ENCODE measurements at regions not wholly inside any gene's neighbourhood (a gene's known extent, or its start where the extent isn't known, plus 50 kb on each side); places are given as distances from the start of the nearest gene placed in this dataset.

GRCh38 chr5:60522292-60522905 lies 177.6 kb downstream of the DEPDC1B start:
- WGBS (ENCODE audit: insufficient coverage, insufficient replicate concordance, low lambda C conversion rate, missing lambda C conversion rate), result 2% methylated on average over 4 of the region's 4 CpGs
- H3K9ac ChIP-seq (ENCODE audit: control insufficient read depth, insufficient read depth, low read length), result peak overlapping the region; percentile 82
- peak overlapping the region; percentile 78 for H3K4me3 ChIP-seq
- ATAC-seq (peak; percentile 85), DNase-seq (ENCODE audit: low read depth, low spot score) (peak; percentile 87), FAIRE-seq (no peak)
- H3K4me1 ChIP-seq (ENCODE audit: control insufficient read depth, insufficient read depth, low read length), result peaks cover 30% of the 10 kb centered on the region
- 0 out of 4 replicates have a peak, but pooled peaks cover 0 to 1% of the 10 kb centered on the region in 2 experiments for H3K36me3 ChIP-seq (ENCODE audit: control insufficient read depth in 2 of 2, insufficient read depth in 2 of 2, low read length in 1 of 2)
- no peaks in the 10 kb centered on the region for H4K20me1 ChIP-seq (ENCODE audit: control insufficient read depth, insufficient read depth)
- POLR2A ChIA-PET, result interaction anchor here (0.6 to 1.7 kb wide), 8 partner anchors 10 to 565 kb away, joined by 3 to 12 read pairs (median 4); no protein-coding TSS in a partner anchor
- intact Hi-C loops (cut with micrococcal nuclease; ENCODE audit: unreplicated experiment) (loop anchor here (5.0 kb wide), 1 partner anchor 65 kb away; no protein-coding TSS in a partner anchor), in situ Hi-C loops (cut with MboI) (no loop called here)
- H3K27me3 ChIP-seq (replicated peaks in 1 of 2; ENCODE audit: control insufficient read depth in 2 of 2, insufficient read depth in 2 of 2, low read length in 1 of 2), result no peaks in the 10 kb centered on the region
- RAD21 ChIA-PET (ENCODE audit: unreplicated experiment), result interaction anchor here (0.6 to 4.1 kb wide), 15 partner anchors 9 to 138 kb away, joined by 3 to 26 read pairs (median 5); no protein-coding TSS in a partner anchor
- H2AFZ ChIP-seq (ENCODE audit: control insufficient read depth, low read depth, low read length), result peak overlapping the region; percentile 54
- H3K9me3 ChIP-seq (replicated peaks; ENCODE audit: control insufficient read depth, insufficient read depth, low read length), result peaks cover 3% of the 10 kb centered on the region; the same call in 1 of the 3 replicates
- peak overlapping the region; percentile 39 for H3K4me2 ChIP-seq (ENCODE audit: control insufficient read depth, insufficient read depth)
- no TSS peak for BruUV-seq (replicated peaks)
- peaks cover 38% of the 10 kb centered on the region for H3K79me2 ChIP-seq (ENCODE audit: control insufficient read depth, insufficient read depth, low read length)
- CTCF ChIA-PET, result interaction anchor here (1.0 to 2.0 kb wide), 7 partner anchors 9 to 127 kb away, joined by 3 to 8 read pairs (median 4); no protein-coding TSS in a partner anchor
- SMC1A ChIA-PET (ENCODE audit: uncharacterized antibody, unreplicated experiment), result interaction anchor here (0.6 to 3.9 kb wide), 21 partner anchors 9 to 1347 kb away, joined by 3 to 30 read pairs (median 5); no protein-coding TSS in a partner anchor
- H3K27ac ChIP-seq (ENCODE audit: control insufficient read depth, insufficient read depth), result peak overlapping the region; percentile 96
- TF ChIP-seq HDAC2 (IDR thresholded peaks at IDR 0.05) (no peak), CUX1 (IDR thresholded peaks at IDR 0.05; ENCODE audit: insufficient replicate concordance, low read depth, low read length) (no peak), CREM (IDR thresholded peaks at IDR 0.05; ENCODE audit: low read depth) (peak; percentile 68; the same call in 1 of the 2 replicates), HSF1 (IDR thresholded peaks at IDR 0.05; ENCODE audit: low read depth, low read length) (no peak), JUND (IDR thresholded peaks at IDR 0.05; ENCODE audit: low read depth, low read length) (no peak), FOXK2 (IDR thresholded peaks at IDR 0.05) (no peak), SRF (IDR thresholded peaks at IDR 0.05; ENCODE audit: low read depth in 2 of 2, low read length in 2 of 2) (no peak), HCFC1 (IDR thresholded peaks at IDR 0.05; ENCODE audit: low read length) (no peak), LARP7 (IDR thresholded peaks at IDR 0.05) (no peak), SUZ12 (IDR thresholded peaks at IDR 0.05; ENCODE audit: unreplicated experiment) (no peak), CEBPZ (IDR thresholded peaks at IDR 0.05; ENCODE audit: low read depth, low read length) (no peak), ZNF274 (IDR thresholded peaks at IDR 0.05; ENCODE audit: insufficient read depth, insufficient read length) (no peak), TCF7 (IDR thresholded peaks at IDR 0.05; ENCODE audit: borderline replicate concordance) (no peak), CHD4 (IDR thresholded peaks at IDR 0.05) (no peak)
